ENCODE measurements at regions not wholly inside any gene's neighbourhood (a gene's known extent, or its start where the extent isn't known, plus 50 kb on each side); places are given as distances from the start of the nearest gene placed in this dataset.

GRCh38 chr2:41701231-41701630, 346.6 kb upstream of the PKDCC start:
- no peak for DNase-seq (ENCODE audit: low read depth, low spot score)
- H3K9me3 ChIP-seq (ENCODE audit: insufficient read depth, low read length) = no peaks in the 10 kb centered on the region
- no peaks in the 10 kb centered on the region for H3K36me3 ChIP-seq (ENCODE audit: insufficient read depth, insufficient read length, low read length)
- H3K4me3 ChIP-seq (ENCODE audit: insufficient read length, low read depth) = no peak overlapping the region
- no peak overlapping the region for H3K9ac ChIP-seq (ENCODE audit: insufficient read length, low read depth)
- TF ChIP-seq YY1 (IDR thresholded peaks at IDR 0.05; ENCODE audit: insufficient read depth, insufficient read length) (no peak), ZNF274 (IDR thresholded peaks at IDR 0.05; ENCODE audit: low read depth, low read length) (no peak), SUZ12 (IDR thresholded peaks at IDR 0.05; ENCODE audit: extremely low read depth, insufficient read depth, insufficient read length) (no peak)
- H3K27me3 ChIP-seq (ENCODE audit: insufficient read depth, insufficient read length) = no peaks in the 10 kb centered on the region
- H3K4me1 ChIP-seq (ENCODE audit: insufficient read depth, insufficient read length) = no peaks in the 10 kb centered on the region

GRCh38 chr2:41703123-41703522, 344.7 kb upstream of the PKDCC start:
- Histone ChIP-seq H3K4me3 (ENCODE audit: insufficient read length, low read depth) (no peak overlapping the region), H3K27me3 (ENCODE audit: insufficient read depth, insufficient read length) (no peaks in the 10 kb centered on the region)

DNA sequence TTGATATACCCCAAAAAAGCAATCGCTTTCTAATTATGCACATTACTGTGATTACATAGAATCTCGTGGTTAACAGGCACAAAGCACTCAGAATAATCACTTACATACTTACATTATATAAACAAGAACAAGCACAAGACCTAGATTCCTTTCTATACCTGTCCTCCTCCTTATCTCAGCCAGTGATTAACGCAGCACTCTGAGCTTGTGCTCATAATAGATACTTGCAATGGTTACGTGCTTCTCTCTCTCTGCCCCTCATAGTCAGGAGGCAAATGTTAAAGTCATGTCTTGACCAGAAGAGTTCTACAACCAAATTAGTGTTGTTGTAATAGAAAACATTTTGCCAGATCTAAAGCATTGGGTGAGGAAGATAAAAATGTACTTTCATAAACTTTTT, 342.2 kb upstream of the PKDCC start:
- H3K4me1 ChIP-seq (ENCODE audit: insufficient read depth, insufficient read length) = no peaks in the 10 kb centered on the region

More at GRCh38 chr2:41703123-41703522, 344.7 kb upstream of the PKDCC start:
- no peaks in the 10 kb centered on the region for H3K4me1 ChIP-seq (ENCODE audit: insufficient read depth, insufficient read length)
- TF ChIP-seq SUZ12 (IDR thresholded peaks at IDR 0.05; ENCODE audit: extremely low read depth, insufficient read depth, insufficient read length) = no peak
- no peak for TF ChIP-seq ZNF274 (IDR thresholded peaks at IDR 0.05; ENCODE audit: low read depth, low read length)
- TF ChIP-seq YY1 (IDR thresholded peaks at IDR 0.05; ENCODE audit: insufficient read depth, insufficient read length) = no peak
- H3K9ac ChIP-seq (ENCODE audit: insufficient read length, low read depth) = no peak overlapping the region
- no peak for DNase-seq (ENCODE audit: low read depth, low spot score)
- H3K9me3 ChIP-seq (ENCODE audit: insufficient read depth, low read length) = no peaks in the 10 kb centered on the region
- H3K36me3 ChIP-seq (ENCODE audit: insufficient read depth, insufficient read length, low read length) = no peaks in the 10 kb centered on the region

DNA sequence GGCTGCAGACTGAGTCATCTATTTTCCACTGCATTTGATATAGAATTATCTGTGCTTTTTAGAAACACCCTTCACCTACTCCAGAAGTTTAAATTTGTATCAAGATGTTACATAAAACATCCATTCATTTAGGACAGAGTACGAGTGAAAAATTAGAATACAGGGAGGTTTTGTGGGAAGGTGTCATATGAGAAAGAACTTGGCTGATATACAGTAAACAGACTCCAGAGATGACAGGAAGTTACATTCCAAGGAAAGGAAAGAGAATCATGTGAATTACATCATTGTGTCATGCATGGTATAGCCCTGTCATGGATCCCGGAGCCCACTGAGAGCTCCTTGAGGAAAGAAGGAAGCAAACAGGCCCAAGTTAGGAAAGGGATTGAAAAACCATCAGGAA, 341.5 kb upstream of the PKDCC start:
- no peaks in the 10 kb centered on the region for H3K4me1 ChIP-seq (ENCODE audit: insufficient read depth, insufficient read length)
- H3K4me3 ChIP-seq (ENCODE audit: insufficient read length, low read depth) = no peak overlapping the region
- DNase-seq (ENCODE audit: low read depth, low spot score) = no peak
- no peak overlapping the region for H3K9ac ChIP-seq (ENCODE audit: insufficient read length, low read depth)
- no peaks in the 10 kb centered on the region for H3K36me3 ChIP-seq (ENCODE audit: insufficient read depth, insufficient read length, low read length)
- H3K27me3 ChIP-seq (ENCODE audit: insufficient read depth, insufficient read length) = no peaks in the 10 kb centered on the region
- TF ChIP-seq SUZ12 (IDR thresholded peaks at IDR 0.05; ENCODE audit: extremely low read depth, insufficient read depth, insufficient read length) = no peak
- no peaks in the 10 kb centered on the region for H3K9me3 ChIP-seq (ENCODE audit: insufficient read depth, low read length)

More for the DNA sequence above, 342.2 kb upstream of the PKDCC start:
- Histone ChIP-seq H3K4me3 (ENCODE audit: insufficient read length, low read depth) (no peak overlapping the region), H3K27me3 (ENCODE audit: insufficient read depth, insufficient read length) (no peaks in the 10 kb centered on the region), H3K36me3 (ENCODE audit: insufficient read depth, insufficient read length, low read length) (no peaks in the 10 kb centered on the region), H3K9ac (ENCODE audit: insufficient read length, low read depth) (no peak overlapping the region), H3K9me3 (ENCODE audit: insufficient read depth, low read length) (no peaks in the 10 kb centered on the region)
- TF ChIP-seq ZNF274 (IDR thresholded peaks at IDR 0.05; ENCODE audit: low read depth, low read length) = no peak
- TF ChIP-seq SUZ12 (IDR thresholded peaks at IDR 0.05; ENCODE audit: extremely low read depth, insufficient read depth, insufficient read length) = no peak
- no peak for TF ChIP-seq YY1 (IDR thresholded peaks at IDR 0.05; ENCODE audit: insufficient read depth, insufficient read length)
- DNase-seq (ENCODE audit: low read depth, low spot score) = no peak

DNA sequence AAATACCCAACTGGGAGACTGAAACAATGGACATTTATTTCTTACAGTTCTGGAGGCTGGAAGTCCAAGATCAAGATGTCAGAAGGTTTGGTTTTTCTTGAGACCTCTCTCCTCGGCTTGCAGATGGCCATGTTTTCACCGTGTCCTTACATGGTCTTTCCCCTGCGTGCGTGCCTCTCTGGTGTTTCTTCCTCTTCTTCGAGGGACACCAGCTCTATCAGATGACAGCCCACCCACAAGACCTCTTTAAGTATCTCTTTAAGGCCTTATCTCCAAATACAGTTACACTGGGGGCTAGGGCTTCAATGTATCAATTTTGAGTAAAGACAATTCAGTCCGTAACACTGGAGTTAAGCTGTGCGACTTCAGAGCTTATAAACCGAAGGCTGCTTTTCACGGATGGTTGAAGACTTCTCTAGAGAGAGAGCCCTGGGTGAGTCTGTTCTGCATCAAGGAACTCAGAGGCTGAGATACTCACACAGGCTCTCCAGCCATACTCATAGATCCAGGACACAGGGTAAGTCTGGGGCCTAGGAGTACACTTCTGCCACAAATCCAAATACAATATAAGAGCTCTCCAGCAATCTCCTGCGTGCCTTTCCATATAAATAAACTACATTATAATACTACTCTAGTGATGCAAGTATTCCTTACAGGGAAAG, 339.9 kb upstream of the PKDCC start:
- no peaks in the 10 kb centered on the region for H3K27me3 ChIP-seq (ENCODE audit: insufficient read depth, insufficient read length)
- TF ChIP-seq YY1 (IDR thresholded peaks at IDR 0.05; ENCODE audit: insufficient read depth, insufficient read length) (no peak), SUZ12 (IDR thresholded peaks at IDR 0.05; ENCODE audit: extremely low read depth, insufficient read depth, insufficient read length) (no peak), ZNF274 (IDR thresholded peaks at IDR 0.05; ENCODE audit: low read depth, low read length) (no peak)
- H3K9ac ChIP-seq (ENCODE audit: insufficient read length, low read depth) = no peak overlapping the region
- no peaks in the 10 kb centered on the region for H3K4me1 ChIP-seq (ENCODE audit: insufficient read depth, insufficient read length)
- H3K36me3 ChIP-seq (ENCODE audit: insufficient read depth, insufficient read length, low read length) = no peaks in the 10 kb centered on the region
- DNase-seq (ENCODE audit: low read depth, low spot score) = no peak
- H3K4me3 ChIP-seq (ENCODE audit: insufficient read length, low read depth) = no peak overlapping the region
- no peaks in the 10 kb centered on the region for H3K9me3 ChIP-seq (ENCODE audit: insufficient read depth, low read length)

DNA sequence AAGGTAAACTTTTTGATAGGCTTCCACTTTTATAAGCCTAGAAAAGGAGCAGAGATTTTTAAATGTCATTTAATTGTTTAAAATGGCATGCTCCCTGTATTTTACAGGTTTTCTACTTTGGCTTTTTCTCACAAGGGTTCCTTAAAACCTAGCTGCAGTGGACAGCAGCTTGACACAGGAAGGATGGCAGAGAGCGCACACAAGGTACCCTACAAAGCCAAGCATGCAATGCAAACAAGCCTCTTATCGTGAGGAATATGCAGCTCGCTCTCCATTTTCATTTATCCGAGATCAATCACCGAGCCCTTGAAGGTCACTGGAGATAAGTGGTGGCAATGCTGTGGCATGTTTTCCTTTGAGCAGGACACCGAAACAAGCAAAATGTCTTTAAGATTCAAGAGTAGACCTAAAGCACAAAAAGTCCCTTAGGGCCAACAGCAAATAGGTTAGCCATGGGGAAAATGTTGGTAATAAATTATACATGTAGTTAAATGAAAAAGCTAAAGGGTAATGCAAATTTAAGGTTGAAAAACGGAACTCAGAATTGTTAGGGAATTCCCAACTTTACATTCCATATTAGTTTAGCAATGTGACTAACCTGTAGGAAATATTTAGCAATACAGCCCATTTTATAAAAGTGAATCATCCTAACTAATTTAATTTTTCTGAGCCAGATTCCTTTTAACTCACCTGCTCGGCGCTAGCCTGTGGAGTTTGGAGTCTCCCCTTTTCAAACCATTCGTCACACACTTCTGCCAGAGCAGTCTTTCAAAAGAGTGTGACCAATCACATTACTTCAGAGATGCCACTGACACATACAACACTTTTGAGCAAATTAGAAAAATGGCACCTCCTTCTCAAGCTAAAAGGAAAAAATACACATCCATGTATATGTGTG, 337.9 kb upstream of the PKDCC start:
- no peaks in the 10 kb centered on the region for H3K27me3 ChIP-seq (ENCODE audit: insufficient read depth, insufficient read length)
- no peak for DNase-seq (ENCODE audit: low read depth, low spot score)
- H3K4me3 ChIP-seq (ENCODE audit: insufficient read length, low read depth) = no peak overlapping the region
- TF ChIP-seq SUZ12 (IDR thresholded peaks at IDR 0.05; ENCODE audit: extremely low read depth, insufficient read depth, insufficient read length) (no peak), ZNF274 (IDR thresholded peaks at IDR 0.05; ENCODE audit: low read depth, low read length) (no peak), YY1 (IDR thresholded peaks at IDR 0.05; ENCODE audit: insufficient read depth, insufficient read length) (no peak)
- H3K9me3 ChIP-seq (ENCODE audit: insufficient read depth, low read length) = no peaks in the 10 kb centered on the region
- H3K4me1 ChIP-seq (ENCODE audit: insufficient read depth, insufficient read length) = no peaks in the 10 kb centered on the region
- H3K9ac ChIP-seq (ENCODE audit: insufficient read length, low read depth) = no peak overlapping the region
- no peaks in the 10 kb centered on the region for H3K36me3 ChIP-seq (ENCODE audit: insufficient read depth, insufficient read length, low read length)

DNA sequence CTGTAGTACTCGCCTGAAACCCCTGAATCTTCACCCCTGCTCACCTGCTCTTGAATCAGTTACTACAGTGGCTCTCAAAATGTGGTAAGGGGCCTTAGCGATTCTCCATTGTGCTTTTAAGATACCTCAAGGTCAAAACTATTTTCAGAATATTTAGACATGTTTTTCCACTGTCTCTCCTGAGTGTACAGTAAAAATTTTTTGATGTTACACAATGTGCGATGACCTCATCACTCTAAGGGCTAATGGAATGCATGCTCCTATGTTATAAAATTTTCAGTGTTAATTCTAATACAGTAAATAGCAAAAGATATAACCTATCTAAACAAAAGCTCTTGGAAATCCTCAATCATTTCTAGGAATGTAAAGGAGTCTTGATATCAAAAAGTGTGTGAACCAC, 336.9 kb upstream of the PKDCC start:
- no peaks in the 10 kb centered on the region for H3K9me3 ChIP-seq (ENCODE audit: insufficient read depth, low read length)
- no peak for TF ChIP-seq ZNF274 (IDR thresholded peaks at IDR 0.05; ENCODE audit: low read depth, low read length)
- TF ChIP-seq YY1 (IDR thresholded peaks at IDR 0.05; ENCODE audit: insufficient read depth, insufficient read length) = no peak
- no peak for TF ChIP-seq SUZ12 (IDR thresholded peaks at IDR 0.05; ENCODE audit: extremely low read depth, insufficient read depth, insufficient read length)
- no peaks in the 10 kb centered on the region for H3K27me3 ChIP-seq (ENCODE audit: insufficient read depth, insufficient read length)
- H3K9ac ChIP-seq (ENCODE audit: insufficient read length, low read depth) = no peak overlapping the region
- H3K4me3 ChIP-seq (ENCODE audit: insufficient read length, low read depth) = no peak overlapping the region
- no peaks in the 10 kb centered on the region for H3K4me1 ChIP-seq (ENCODE audit: insufficient read depth, insufficient read length)
- H3K36me3 ChIP-seq (ENCODE audit: insufficient read depth, insufficient read length, low read length) = no peaks in the 10 kb centered on the region
- no peak for DNase-seq (ENCODE audit: low read depth, low spot score)

Measured in NT2/D1 (cell line).